G401.6 (cell line): ENCODE measurements at regions not wholly inside any gene's neighbourhood (a gene's known extent, or its start where the extent isn't known, plus 50 kb on each side); places are given as distances from the start of the nearest gene placed in this dataset.

Source experiments
- FAIRE-seq: peaks from 2 replicates; lab custom pipeline; 2012; peaks lifted over from hg19 to GRCh38; lab: Jason Lieb, UNC

DNA sequence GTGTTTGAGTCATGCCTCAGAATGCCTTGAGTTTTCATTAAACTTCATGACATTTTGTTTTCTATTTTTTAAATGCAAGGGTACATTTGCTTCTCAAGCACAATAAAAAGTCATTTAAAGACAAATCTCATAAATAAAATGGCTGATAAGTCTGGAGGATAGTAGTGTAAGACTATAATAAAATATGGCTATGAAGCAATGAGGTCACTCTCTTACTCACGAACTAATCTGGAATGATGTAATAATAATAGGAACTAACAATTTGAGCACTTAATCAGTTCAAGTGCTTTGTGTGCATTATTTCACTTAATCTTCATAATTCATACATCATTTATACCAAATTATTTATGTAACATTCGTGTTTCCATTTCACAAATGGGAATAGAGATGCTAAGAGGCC is 149.3 kb upstream of the CTTNBP2 start:
- FAIRE-seq: no peak

- FAIRE-seq: no peak
Measured at GRCh38 chr7:118026791-118027190, 153.6 kb upstream of the CTTNBP2 start.

- FAIRE-seq: no peak
Measured at GRCh38 chr7:118028226-118028625, 155.0 kb upstream of the CTTNBP2 start.

DNA sequence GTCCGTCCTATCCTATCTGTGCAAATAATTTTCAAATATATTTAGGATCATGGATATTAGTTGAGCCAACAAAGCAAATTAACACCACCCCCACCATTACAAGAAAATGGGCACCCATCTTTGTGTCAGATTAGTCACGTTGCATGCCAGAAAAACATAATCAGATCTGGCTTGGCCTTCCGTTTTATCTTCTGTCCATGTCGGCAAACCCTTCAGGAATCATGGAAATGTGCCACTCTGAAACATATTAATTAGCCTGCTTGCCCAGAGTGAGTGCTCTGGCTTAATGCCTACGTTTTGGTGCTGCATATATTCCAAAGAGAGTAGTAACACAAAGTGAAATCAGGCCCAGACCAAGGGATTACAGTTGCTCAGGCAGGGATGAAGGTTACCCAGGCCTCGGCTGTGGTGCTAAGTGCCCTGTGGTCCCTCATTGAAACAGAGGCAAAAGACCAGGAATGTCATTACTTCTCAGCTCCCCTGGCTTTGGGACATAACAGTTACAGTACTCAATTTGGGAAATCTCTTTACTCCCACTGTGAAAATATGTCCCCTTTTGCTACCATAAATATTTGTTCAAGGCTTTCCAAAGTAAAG is 154.0 kb upstream of the LSM8 start:
- FAIRE-seq: no peak

GRCh38 chr7:118033273-118033672 is 150.7 kb upstream of the LSM8 start:
- FAIRE-seq: no peak

- no peak for FAIRE-seq
Measured at GRCh38 chr7:118039963-118040489, 143.9 kb upstream of the LSM8 start.

GRCh38 chr7:118040562-118040961 is 143.4 kb upstream of the LSM8 start:
- FAIRE-seq: no peak

DNA sequence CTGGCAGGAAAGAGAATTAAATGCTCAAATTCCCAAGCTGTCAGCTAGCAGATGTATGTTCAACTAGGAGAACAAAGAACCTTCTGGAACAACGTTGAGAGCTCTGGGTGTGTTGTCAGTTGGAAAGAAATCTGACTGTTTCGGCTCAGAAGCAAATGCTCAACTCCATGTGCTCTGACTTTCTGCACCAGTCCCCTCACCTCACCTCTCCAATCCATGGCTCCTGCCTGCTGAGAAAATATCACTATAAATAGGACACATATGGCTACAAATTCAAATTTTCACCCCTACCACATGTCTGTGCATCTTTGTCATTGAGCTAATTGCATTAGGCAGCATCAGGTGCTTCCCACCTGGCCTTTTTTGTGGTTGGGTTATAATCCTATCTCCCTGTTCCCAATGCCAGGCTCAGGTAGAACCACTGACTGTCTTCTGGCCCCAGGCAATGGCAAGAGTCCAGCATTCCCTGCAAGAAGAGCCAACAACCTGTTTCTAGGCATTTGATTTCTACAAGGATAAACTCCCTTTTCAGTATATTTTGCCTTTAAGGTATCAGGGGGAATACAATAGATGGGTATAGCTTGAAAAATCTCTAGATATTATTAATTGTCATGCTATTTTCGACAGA is 142.6 kb upstream of the LSM8 start:
- FAIRE-seq: no peak

- no peak for FAIRE-seq
Measured at GRCh38 chr7:118045629-118046028, 138.3 kb upstream of the LSM8 start.

GRCh38 chr7:118046086-118046485 is 137.9 kb upstream of the LSM8 start:
- no peak for FAIRE-seq

- FAIRE-seq: no peak
Measured at GRCh38 chr7:118046801-118047200, 137.2 kb upstream of the LSM8 start.

DNA sequence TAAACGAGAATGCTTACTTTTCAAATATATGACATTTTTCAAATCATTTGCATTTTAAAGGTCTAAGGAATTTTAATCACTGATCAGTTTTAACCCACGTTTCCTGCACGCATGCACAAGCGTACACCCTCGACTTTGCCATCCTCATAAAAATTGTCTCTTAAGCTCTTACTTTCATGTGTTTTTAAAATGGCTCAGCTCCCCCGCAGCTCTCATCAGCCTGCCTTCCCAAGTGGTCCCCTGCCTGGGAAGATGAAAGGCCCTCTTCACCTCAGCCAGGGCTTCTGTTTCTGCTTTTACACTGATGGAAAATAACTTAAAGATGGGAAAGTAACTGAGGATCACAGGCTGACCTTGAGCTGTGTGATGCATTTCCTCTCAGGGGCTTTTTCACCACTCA is 131.6 kb upstream of the LSM8 start:
- FAIRE-seq: no peak

- no peak for FAIRE-seq
Measured at GRCh38 chr7:118053353-118053752, 130.6 kb upstream of the LSM8 start.

- FAIRE-seq: no peak
Measured at GRCh38 chr7:118054529-118054928, 129.4 kb upstream of the LSM8 start.

DNA sequence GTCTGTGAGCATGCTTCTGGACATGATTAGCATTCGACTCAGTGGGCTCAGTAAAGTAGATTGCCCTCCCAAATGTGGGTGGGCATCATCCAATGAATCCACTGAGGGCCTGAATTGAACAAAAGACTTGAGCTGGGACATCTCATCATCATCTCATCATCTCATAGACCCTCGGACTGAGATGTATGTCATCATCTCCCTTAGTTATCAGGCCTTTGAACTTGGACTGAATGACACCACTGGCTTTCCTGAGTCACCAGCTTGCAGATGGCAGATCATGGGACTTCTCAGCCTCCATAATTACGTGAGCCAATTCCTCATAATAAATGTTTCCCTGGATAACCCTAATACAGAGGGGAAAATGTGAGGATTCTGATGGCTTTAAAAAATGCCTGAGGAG is 128.3 kb upstream of the LSM8 start:
- no peak for FAIRE-seq

GRCh38 chr7:118057404-118057803 is 126.6 kb upstream of the LSM8 start:
- FAIRE-seq: no peak

DNA sequence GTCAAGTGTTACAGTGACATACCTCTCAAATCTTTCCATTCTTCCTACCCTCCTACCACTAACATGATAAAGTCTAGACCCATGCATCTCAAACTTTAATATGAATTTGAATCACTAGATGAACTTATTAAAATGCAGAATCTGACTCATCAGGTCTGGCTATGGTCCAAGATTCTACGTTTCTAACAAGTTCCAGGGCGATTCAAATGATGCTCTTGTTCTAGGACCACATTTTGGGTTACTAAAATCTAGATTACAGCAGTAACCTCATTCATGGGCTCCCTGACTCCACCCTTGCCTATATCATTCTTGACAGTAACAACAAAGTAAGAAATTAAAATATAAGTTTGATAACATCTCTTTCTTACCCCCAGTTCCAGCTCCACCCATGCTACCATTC is 124.8 kb upstream of the LSM8 start:
- FAIRE-seq: no peak

GRCh38 chr7:118060692-118061091 is 123.3 kb upstream of the LSM8 start:
- no peak for FAIRE-seq

DNA sequence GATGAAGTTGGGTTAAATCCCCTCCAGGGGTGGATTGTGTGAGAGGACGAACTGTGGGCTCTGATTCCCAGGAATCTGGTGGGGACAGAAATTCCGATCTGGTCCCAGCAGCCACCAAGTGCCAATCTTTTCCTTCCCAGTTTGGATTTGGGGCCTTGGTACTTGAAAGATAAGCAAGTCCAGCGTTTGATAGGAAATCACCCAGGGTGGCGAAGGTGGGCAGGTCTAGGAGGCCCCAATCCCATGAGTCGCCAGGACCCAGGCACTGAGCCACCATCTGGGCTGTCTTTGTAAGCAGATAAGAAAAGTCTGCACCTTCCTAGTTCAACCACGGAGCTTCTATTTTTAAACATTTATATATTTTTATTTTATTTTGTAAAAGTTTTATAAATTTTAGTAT is 122.6 kb upstream of the LSM8 start:
- FAIRE-seq: no peak

- FAIRE-seq: no peak
Measured at GRCh38 chr7:118072893-118073674, 110.9 kb upstream of the LSM8 start.

DNA sequence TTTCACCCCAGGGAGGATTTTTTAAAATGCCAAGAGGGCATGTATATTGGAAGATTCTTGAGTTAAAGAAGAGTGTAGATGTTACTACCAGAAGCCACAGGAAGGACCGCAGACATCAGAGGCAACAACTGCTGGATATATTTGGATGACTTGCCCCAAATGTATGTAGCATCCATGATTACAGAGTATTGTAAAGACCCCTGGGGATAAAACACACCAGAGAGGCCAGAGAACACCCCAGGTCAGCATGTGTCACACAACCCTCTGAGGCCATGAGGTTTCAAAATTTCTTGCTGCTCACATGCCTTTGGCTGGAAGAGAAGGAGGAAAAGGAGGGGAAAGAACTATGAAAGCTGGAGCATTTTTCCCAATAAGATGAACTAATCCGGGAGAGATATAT is 108.0 kb upstream of the LSM8 start:
- FAIRE-seq: no peak

- no peak for FAIRE-seq
Measured at GRCh38 chr7:118076564-118076963, 107.4 kb upstream of the LSM8 start.

- FAIRE-seq: no peak
Measured at GRCh38 chr7:118078015-118078414, 105.9 kb upstream of the LSM8 start.

GRCh38 chr7:118079369-118079768 is 104.6 kb upstream of the LSM8 start:
- FAIRE-seq: no peak
